Cardiac muscle cell (in vitro differentiated cells and primary cell): ENCODE measurements at regions not wholly inside any gene's neighbourhood (a gene's known extent, or its start where the extent isn't known, plus 50 kb on each side); places are given as distances from the start of the nearest gene placed in this dataset.

Source experiments
- DNase-seq, 2 donors: peaks; one replicate each; pipeline versions ENCODE4 v3.0.0 to v3.0.0-alpha.2; 2010 to 2017; ENCODE audit warnings: low read depth in 1 of 2, low spot score in 1 of 2
- H3K27ac ChIP-seq: fragments of 200-600 bp; sonication (generic); 2 replicates; pipeline ENCODE4 v1.5.1; 2016
- H3K27me3 ChIP-seq: fragments of 200-600 bp; sonication (generic); 2 replicates; pipeline ENCODE4 v1.6.0; 2016; ENCODE audit warnings: control low read depth
- H3K36me3 ChIP-seq: fragments of 200-600 bp; sonication (generic); 2 replicates; pipeline ENCODE4 v1.5.1; 2016; ENCODE audit warnings: control low read depth
- H3K4me1 ChIP-seq: fragments of 200-600 bp; sonication (generic); 2 replicates; pipeline ENCODE4 v1.8.1; 2017; ENCODE audit warnings: low read depth, mild to moderate bottlenecking, mixed run types
- H3K4me3 ChIP-seq: fragments of 200-600 bp; sonication (generic); 2 replicates; pipeline ENCODE4 v1.5.1; 2016; ENCODE audit warnings: mild to moderate bottlenecking
- H3K9me3 ChIP-seq: fragments of 200-600 bp; sonication (generic); 2 replicates; pipeline ENCODE4 v1.5.1; 2017; ENCODE audit warnings: low read depth, mild to moderate bottlenecking, control low read depth
- TF ChIP-seq, protein P1 (sequence below): IDR thresholded peaks from 2 replicates; pipeline ENCODE4 v1.5.1; 2012; ENCODE audit warnings: low read depth, mild to moderate bottlenecking, low read length

DNA sequence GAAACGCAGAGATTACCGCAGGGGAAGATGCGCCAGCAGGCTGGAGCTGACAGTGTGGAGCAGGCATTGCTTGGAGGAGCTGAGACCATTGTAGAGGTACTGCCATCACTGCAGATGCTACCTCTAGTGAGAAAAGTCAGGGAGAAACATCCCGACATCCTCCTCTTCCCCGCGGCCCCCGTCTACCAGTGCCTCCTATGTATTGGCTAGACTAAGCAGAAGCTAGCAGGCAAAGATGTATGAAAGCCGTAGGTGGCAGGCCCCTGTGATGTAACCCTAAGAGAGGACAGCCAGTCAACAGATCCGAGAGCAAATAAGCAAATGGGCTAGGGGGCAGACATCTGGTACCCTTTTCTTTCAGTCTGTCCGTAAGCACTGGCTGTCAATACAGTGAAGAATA lies 115.5 kb upstream of the ACTBL2 start:
- no peaks in the 10 kb centered on the region for H3K9me3 ChIP-seq
- H3K27ac ChIP-seq, result no peak overlapping the region
- TF ChIP-seq, protein P1, sequence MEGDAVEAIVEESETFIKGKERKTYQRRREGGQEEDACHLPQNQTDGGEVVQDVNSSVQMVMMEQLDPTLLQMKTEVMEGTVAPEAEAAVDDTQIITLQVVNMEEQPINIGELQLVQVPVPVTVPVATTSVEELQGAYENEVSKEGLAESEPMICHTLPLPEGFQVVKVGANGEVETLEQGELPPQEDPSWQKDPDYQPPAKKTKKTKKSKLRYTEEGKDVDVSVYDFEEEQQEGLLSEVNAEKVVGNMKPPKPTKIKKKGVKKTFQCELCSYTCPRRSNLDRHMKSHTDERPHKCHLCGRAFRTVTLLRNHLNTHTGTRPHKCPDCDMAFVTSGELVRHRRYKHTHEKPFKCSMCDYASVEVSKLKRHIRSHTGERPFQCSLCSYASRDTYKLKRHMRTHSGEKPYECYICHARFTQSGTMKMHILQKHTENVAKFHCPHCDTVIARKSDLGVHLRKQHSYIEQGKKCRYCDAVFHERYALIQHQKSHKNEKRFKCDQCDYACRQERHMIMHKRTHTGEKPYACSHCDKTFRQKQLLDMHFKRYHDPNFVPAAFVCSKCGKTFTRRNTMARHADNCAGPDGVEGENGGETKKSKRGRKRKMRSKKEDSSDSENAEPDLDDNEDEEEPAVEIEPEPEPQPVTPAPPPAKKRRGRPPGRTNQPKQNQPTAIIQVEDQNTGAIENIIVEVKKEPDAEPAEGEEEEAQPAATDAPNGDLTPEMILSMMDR, result no peak
- peaks cover 8% of the 10 kb centered on the region for H3K4me1 ChIP-seq
- no peaks in the 10 kb centered on the region for H3K27me3 ChIP-seq
- no peak for DNase-seq
- H3K36me3 ChIP-seq, result no peaks in the 10 kb centered on the region
- H3K4me3 ChIP-seq, result no peak overlapping the region

DNA sequence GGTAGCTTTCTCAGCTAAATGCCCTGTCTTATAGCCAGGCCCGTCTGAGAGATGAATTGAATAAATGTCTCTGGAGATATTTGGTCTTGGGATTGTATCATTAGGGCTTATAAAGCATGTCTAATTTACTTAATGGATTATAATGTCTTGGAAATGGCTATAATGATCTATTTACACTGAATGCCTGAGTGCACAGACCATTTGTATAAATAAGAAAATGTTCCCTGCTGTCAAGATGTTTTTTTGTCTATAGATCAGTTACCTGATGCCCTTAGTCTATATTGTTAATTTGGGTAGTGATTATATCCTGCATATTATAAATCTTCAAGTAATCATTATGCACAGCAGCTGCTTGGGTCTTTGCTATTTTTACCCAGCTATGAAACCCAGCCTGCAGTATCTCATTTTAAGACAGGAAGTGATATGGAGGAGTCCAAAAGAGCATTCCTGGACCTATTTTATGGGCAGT lies 112.9 kb upstream of the ACTBL2 start:
- DNase-seq, result no peak
- Histone ChIP-seq H3K27me3 (no peaks in the 10 kb centered on the region), H3K4me1 (peaks cover 8% of the 10 kb centered on the region), H3K4me3 (no peak overlapping the region), H3K27ac (no peak overlapping the region), H3K36me3 (no peaks in the 10 kb centered on the region), H3K9me3 (no peaks in the 10 kb centered on the region)
- TF ChIP-seq, protein P1, result no peak

DNA sequence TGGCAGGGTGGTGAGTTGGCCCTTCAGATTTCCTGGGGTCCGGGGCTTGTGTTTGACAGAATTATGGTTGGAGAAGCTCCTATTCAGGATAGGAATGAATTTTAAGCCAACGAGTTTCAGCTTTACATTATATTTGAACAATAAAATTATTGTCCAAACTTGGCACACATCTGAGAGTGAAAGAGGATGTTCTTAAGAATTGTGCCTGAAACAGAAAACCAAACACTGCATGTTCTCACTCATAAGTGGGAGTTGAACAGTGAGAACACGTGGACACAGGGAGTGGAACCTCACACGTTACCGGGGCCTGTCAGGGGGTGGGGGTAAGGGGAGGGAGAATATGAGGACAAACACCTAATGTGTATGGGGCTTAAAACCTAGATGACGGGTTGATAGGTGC lies 111.8 kb upstream of the ACTBL2 start:
- Histone ChIP-seq H3K4me3 (no peak overlapping the region), H3K27ac (no peak overlapping the region), H3K27me3 (no peaks in the 10 kb centered on the region), H3K4me1 (peaks cover 8% of the 10 kb centered on the region), H3K9me3 (no peaks in the 10 kb centered on the region), H3K36me3 (no peaks in the 10 kb centered on the region)
- no peak for DNase-seq
- TF ChIP-seq, protein P1, result no peak

DNA sequence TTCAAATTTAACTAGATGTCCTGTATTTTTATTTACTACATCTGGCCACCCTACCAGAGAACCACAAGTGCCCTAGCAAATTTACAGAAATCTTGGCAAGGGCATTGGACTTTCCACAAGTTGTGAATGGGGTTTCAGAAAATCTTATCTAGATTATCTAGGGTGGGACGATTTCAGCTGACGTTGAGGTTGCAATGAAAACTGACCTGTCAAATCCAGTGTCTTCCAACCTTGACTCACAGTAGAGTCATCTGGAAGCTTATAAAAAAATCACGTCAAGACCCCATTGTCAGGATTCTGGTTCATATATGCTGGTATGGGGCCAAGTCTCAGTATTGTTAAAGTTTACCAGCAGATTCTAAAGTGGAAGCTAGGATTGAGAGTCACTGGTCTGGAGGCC lies 109.6 kb upstream of the ACTBL2 start:
- Histone ChIP-seq H3K36me3 (no peaks in the 10 kb centered on the region), H3K27me3 (no peaks in the 10 kb centered on the region), H3K27ac (no peak overlapping the region), H3K4me3 (no peak overlapping the region), H3K4me1 (peaks cover 8% of the 10 kb centered on the region), H3K9me3 (no peaks in the 10 kb centered on the region)
- DNase-seq, result no peak
- TF ChIP-seq, protein P1, result no peak

DNA sequence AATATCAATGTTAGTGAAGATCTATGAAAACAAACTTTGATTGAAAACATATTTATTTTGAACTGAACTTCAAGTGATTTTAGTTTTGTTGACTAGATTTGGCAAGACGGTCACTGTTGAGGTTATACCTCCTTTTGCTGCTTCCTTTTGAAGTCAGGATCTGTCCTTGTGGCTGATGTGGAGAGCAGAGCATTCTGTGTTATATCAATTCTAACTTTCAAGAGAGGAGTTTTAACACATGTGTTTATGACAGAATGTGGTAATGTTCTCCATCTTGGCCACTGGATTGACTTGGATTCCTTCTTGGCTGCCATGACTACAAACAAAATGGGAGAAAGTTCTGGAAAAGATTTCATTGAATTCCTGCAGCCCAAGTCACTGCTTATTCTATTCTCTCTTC lies 104.0 kb upstream of the ACTBL2 start:
- Histone ChIP-seq H3K9me3 (no peaks in the 10 kb centered on the region), H3K4me3 (no peak overlapping the region), H3K4me1 (no peaks in the 10 kb centered on the region), H3K36me3 (no peaks in the 10 kb centered on the region), H3K27ac (no peak overlapping the region), H3K27me3 (no peaks in the 10 kb centered on the region)
- TF ChIP-seq, protein P1, result no peak
- no peak for DNase-seq

DNA sequence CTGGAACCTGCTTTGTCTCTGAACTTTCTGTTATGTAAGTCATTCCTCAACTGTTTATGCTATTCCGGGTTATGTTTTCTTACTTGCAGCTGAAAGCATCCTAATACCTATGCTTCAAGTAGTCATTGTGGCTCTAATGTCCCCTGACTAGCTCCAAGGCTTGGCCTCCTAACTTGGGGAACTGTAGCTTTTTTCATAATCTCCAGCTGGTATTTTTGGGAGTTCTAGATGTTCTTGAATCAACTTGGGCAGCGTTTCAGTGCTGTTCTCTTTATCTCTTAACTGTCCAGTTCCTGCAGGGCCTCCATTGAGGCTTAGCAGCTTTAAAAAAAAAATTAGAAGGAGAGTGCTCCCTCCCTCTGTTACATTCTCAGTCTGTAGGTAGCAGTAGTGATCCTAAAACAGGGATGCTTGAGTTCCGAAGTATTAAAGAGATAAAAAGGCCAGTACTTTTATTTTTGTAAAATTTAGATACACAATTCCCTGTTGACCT lies 100.0 kb upstream of the ACTBL2 start:
- TF ChIP-seq, protein P1, result no peak
- H3K9me3 ChIP-seq, result no peaks in the 10 kb centered on the region
- H3K4me3 ChIP-seq, result no peak overlapping the region
- DNase-seq, result no peak
- no peak overlapping the region for H3K27ac ChIP-seq
- H3K4me1 ChIP-seq, result no peaks in the 10 kb centered on the region
- H3K36me3 ChIP-seq, result no peaks in the 10 kb centered on the region
- H3K27me3 ChIP-seq, result no peaks in the 10 kb centered on the region
